ENCODE measurements at regions not wholly inside any gene's neighbourhood (a gene's known extent, or its start where the extent isn't known, plus 50 kb on each side); places are given as distances from the start of the nearest gene placed in this dataset.

DNA sequence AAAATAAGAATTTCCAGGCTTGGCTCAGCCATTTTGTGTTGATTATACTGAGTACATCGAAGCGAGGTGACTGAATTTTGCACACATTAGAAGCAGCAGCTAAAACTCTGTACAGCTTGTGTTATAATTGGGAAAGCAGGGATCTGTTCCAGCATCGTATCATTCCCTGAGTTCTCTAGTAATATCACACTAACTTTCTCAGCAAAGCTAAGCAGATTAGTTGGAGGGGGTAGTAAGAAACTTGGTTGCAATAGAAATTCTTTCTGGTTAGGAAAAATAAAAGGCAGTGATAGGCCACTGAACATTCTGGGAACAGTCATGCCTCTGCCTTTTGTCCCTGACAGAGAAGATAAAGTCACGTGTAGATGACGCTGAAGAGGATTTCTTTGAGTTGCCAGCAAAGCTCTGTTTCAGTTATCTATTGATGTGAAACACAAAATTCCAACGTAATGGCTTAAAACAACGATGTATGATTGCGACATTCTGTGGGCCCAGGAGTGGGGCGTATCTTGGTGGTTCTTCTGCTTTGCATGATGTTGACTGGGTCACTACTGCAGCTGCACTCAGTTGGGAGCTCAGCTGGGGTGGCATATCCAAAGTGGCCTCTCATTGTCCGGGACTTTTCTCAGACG is 202.1 kb upstream of the MEX3C start:
- H3K4me3 Mint-ChIP-seq = no peak overlapping the region
- no peak for DNase-seq
- H3K9me3 Mint-ChIP-seq = no peaks in the 10 kb centered on the region
- no peaks in the 10 kb centered on the region for H3K4me1 Mint-ChIP-seq
- no peaks in the 10 kb centered on the region for H3K36me3 Mint-ChIP-seq (ENCODE audit: low read depth)
- peaks cover 5% of the 10 kb centered on the region for H3K27me3 Mint-ChIP-seq
- ChIA-PET POLR2A (no interaction called here), CTCF (interaction anchor here (0.7 kb wide), 1 partner anchor 46 kb away, joined by 3 read pairs; no protein-coding TSS in a partner anchor)
- TF ChIP-seq, protein P1, sequence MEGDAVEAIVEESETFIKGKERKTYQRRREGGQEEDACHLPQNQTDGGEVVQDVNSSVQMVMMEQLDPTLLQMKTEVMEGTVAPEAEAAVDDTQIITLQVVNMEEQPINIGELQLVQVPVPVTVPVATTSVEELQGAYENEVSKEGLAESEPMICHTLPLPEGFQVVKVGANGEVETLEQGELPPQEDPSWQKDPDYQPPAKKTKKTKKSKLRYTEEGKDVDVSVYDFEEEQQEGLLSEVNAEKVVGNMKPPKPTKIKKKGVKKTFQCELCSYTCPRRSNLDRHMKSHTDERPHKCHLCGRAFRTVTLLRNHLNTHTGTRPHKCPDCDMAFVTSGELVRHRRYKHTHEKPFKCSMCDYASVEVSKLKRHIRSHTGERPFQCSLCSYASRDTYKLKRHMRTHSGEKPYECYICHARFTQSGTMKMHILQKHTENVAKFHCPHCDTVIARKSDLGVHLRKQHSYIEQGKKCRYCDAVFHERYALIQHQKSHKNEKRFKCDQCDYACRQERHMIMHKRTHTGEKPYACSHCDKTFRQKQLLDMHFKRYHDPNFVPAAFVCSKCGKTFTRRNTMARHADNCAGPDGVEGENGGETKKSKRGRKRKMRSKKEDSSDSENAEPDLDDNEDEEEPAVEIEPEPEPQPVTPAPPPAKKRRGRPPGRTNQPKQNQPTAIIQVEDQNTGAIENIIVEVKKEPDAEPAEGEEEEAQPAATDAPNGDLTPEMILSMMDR (IDR thresholded peaks at IDR 0.05) = no peak
- no peak for ATAC-seq (ENCODE audit: low read depth)
- intact Hi-C loops (cut with micrococcal nuclease) = no loop called here
- no peak overlapping the region for H3K27ac Mint-ChIP-seq

DNA sequence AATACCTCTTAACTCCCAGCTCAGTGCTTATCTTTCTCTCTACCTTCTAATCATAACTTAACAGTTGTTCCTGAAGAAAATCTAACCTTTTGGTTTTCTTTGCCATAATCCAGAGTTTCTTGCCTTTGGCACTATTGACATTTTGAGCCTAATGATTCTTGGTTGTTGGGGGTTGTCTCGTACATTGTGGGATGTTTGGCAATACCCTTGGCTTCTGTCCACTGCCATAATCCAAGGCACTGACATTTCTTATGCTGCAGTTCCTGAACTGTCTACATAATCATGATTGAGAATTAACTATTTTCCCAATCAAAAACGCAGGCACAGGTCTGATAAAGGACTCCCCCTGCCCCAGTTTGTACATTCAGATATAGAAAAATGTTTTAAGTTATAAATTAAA is 203.2 kb upstream of the MEX3C start:
- H3K9me3 Mint-ChIP-seq = no peaks in the 10 kb centered on the region
- no peaks in the 10 kb centered on the region for H3K4me1 Mint-ChIP-seq
- TF ChIP-seq, protein P1 (IDR thresholded peaks at IDR 0.05) = no peak
- intact Hi-C loops (cut with micrococcal nuclease) = no loop called here
- ChIA-PET CTCF (no interaction called here), POLR2A (no interaction called here)
- no peak overlapping the region for H3K27ac Mint-ChIP-seq
- no peak for DNase-seq
- H3K27me3 Mint-ChIP-seq = peaks cover 2% of the 10 kb centered on the region
- H3K36me3 Mint-ChIP-seq (ENCODE audit: low read depth) = no peaks in the 10 kb centered on the region
- no peak for ATAC-seq (ENCODE audit: low read depth)
- no peak overlapping the region for H3K4me3 Mint-ChIP-seq

DNA sequence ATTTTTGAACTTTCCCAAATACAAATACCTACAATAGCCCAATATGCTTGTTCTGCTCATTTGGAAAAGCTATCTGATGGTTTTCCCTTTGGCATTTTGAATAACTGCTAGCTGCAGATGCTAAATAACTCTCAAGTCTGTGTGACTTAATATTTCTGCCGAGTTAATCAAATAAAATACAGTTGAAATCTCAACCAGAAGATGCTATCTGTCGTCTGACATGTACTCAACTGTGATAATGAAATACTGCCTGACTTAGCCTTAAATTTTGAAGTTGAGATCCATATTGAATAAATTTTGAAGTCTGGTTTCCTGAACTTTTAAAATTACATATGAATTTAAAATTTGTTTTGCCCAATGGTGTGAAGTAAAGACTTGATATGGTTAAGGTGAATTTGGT is 204.4 kb upstream of the MEX3C start:
- no peak overlapping the region for H3K27ac Mint-ChIP-seq
- TF ChIP-seq, protein P1 (IDR thresholded peaks at IDR 0.05) = no peak
- no peaks in the 10 kb centered on the region for H3K9me3 Mint-ChIP-seq
- CTCF ChIA-PET = no interaction called here
- no peaks in the 10 kb centered on the region for H3K27me3 Mint-ChIP-seq
- H3K36me3 Mint-ChIP-seq (ENCODE audit: low read depth) = no peaks in the 10 kb centered on the region
- DNase-seq (no peak), ATAC-seq (ENCODE audit: low read depth) (no peak)
- intact Hi-C loops (cut with micrococcal nuclease) = no loop called here
- POLR2A ChIA-PET = no interaction called here
- no peak overlapping the region for H3K4me3 Mint-ChIP-seq
- H3K4me1 Mint-ChIP-seq = no peaks in the 10 kb centered on the region

DNA sequence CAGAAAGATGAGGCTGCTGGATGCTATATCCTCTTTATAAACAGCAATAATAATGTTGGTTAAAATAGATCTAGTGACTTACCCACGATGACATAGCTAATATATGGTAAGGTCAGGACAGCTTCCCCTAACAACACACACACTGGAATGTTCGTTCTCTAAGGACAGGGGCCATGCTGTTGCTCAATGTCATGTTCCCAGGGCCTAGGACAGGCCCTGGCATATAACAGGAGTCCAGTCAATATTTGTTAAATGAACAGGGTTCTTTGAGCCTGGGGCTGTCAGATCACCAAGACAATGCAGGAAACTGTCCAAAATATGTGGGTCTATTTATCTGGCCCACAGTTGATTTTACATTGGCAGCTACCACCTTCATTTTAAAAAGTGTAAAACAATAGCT is 207.1 kb upstream of the MEX3C start:
- H3K36me3 Mint-ChIP-seq (ENCODE audit: low read depth) = no peaks in the 10 kb centered on the region
- intact Hi-C loops (cut with micrococcal nuclease) = no loop called here
- ATAC-seq (ENCODE audit: low read depth) (no peak), DNase-seq (no peak)
- TF ChIP-seq, protein P1 (IDR thresholded peaks at IDR 0.05) = no peak
- POLR2A ChIA-PET = no interaction called here
- CTCF ChIA-PET = no interaction called here
- no peak overlapping the region for H3K27ac Mint-ChIP-seq
- no peaks in the 10 kb centered on the region for H3K9me3 Mint-ChIP-seq
- H3K4me3 Mint-ChIP-seq = no peak overlapping the region
- H3K27me3 Mint-ChIP-seq = peaks cover 4% of the 10 kb centered on the region
- H3K4me1 Mint-ChIP-seq = no peaks in the 10 kb centered on the region

DNA sequence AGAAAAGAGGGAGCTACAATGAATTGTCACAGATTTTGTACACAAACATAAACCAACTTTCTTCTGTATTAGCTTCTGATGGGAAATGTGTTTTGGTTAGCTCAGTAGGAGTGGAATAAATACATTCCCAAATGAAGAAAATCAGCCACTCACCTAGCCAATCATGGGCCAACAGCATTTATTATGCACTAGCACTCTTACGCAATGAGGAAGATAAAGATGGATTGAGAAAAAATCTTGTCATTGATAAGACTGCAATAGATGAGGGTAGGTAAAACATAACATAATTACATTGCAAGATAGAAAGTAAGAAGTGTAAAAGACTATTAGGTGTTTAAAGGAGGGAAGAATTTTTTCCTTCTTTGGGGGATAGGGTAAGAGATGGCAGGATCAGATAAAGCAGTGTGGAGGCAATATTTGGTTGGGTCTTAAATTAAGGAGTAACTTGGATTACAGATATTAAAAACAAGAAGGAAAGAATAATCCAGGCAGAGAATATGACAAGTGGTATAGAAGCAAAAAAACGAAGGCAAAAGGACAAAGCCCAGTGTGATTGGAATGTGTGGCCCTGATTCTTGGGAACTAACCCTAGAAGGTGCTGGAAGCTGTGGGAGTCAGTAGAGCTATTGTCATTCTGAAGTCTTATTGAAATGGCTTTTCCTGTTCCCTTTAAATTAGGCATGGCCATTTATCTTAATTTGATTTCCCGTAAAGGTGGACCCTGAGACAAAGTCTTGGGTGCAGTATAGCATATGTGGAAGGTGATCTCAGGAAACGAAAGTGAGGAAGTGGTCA is 208.4 kb upstream of the MEX3C start:
- Mint-ChIP-seq H3K36me3 (ENCODE audit: low read depth) (no peaks in the 10 kb centered on the region), H3K4me3 (no peak overlapping the region), H3K9me3 (no peaks in the 10 kb centered on the region), H3K27me3 (peaks cover 6% of the 10 kb centered on the region), H3K27ac (no peak overlapping the region), H3K4me1 (no peaks in the 10 kb centered on the region)
- ChIA-PET POLR2A (no interaction called here), CTCF (no interaction called here)
- no peak for DNase-seq
- intact Hi-C loops (cut with micrococcal nuclease) = no loop called here
- ATAC-seq (ENCODE audit: low read depth) = no peak
- TF ChIP-seq, protein P1 (IDR thresholded peaks at IDR 0.05) = no peak

Data from activated B cell treated with CpG ODN at 0.5 μM for 24 hours (primary cell).